HEK293 (cell line): ENCODE measurements at regions not wholly inside any gene's neighbourhood (a gene's known extent, or its start where the extent isn't known, plus 50 kb on each side); places are given as distances from the start of the nearest gene placed in this dataset.

Experiments
- CTCF ChIA-PET: fragments of 350-600 bp; formaldehyde crosslinking; extraction: SDS; loops from one replicate; lab custom pipeline; 2021; ENCODE audit warnings: antibody characterized with exemption; lab: Yijun Ruan, JAX
- POLR2A ChIA-PET: fragments of 300-600 bp; formaldehyde crosslinking; extraction: SDS; loops from one replicate; lab custom pipeline; 2020; ENCODE audit warnings: antibody characterized with exemption, inconsistent platforms; lab: Yijun Ruan, JAX
- H3K27ac ChIP-seq: fragments of 200-500 bp; sonication (Bioruptor generic); 2 replicates; pipeline ENCODE4 v1.5.1; 2014; ENCODE audit warnings: low read depth, low read length, control low read depth, inconsistent platforms; ENCODE audit errors: extremely low read depth
- H3K36me3 ChIP-seq, 2 experiments: fragments of 200-500 bp in 1 of 2; sonication (Bioruptor generic) in 1 of 2; 1 replicate in 1 of 2; 2 replicates in 1 of 2; pipeline ENCODE4 v1.5.1; 2014 to 2017; ENCODE audit warnings: inconsistent platforms in 2 of 2, low read length in 2 of 2; ENCODE audit not compliant: control insufficient read depth in 2 of 2, insufficient read depth in 1 of 2
- H3K4me1 ChIP-seq: fragments of 200-500 bp; sonication (Bioruptor generic); 2 replicates; pipeline ENCODE4 v1.5.1; 2014; ENCODE audit warnings: mild to moderate bottlenecking, low read length, inconsistent platforms; ENCODE audit not compliant: control insufficient read depth, insufficient read depth
- H3K4me3 ChIP-seq: 2 replicates; pipeline ENCODE4 v1.5.1; 2011; ENCODE audit warnings: low read depth, mild to moderate bottlenecking, control low read depth, low read length, moderate library complexity
- H3K9me3 ChIP-seq: fragments of 200-500 bp; sonication (Bioruptor generic); 2 replicates; pipeline ENCODE4 v1.5.1; 2014; ENCODE audit warnings: low read depth, low read length, inconsistent platforms; ENCODE audit not compliant: control insufficient read depth, insufficient read depth
- HIC1 ChIP-seq: fragments of 450-650 bp; formaldehyde crosslinking; IDR thresholded peaks from 2 replicates; pipeline ENCODE4 v1.5.1; 2016; ENCODE audit warnings: missing biosample characterization, missing genetic modification characterization
- OVOL3 ChIP-seq: fragments of 450-650 bp; formaldehyde crosslinking; IDR thresholded peaks from 2 replicates; pipeline ENCODE4 v1.5.1; 2016; ENCODE audit warnings: missing biosample characterization, missing genetic modification characterization
- ZBTB10 ChIP-seq: fragments of 450-650 bp; formaldehyde crosslinking; IDR thresholded peaks from 2 replicates; pipeline ENCODE4 v1.5.1; 2016; ENCODE audit warnings: missing biosample characterization, missing genetic modification characterization
- ZNF335 ChIP-seq: fragments of 450-650 bp; formaldehyde crosslinking; conservative IDR thresholded peaks from 2 replicates; pipeline ENCODE4 v1.5.1; 2016; ENCODE audit warnings: missing biosample characterization, missing genetic modification characterization
- ZNF449 ChIP-seq: fragments of 450-650 bp; formaldehyde crosslinking; IDR thresholded peaks from 2 replicates; pipeline ENCODE4 v1.5.1; 2017; ENCODE audit warnings: missing biosample characterization, mild to moderate bottlenecking, missing genetic modification characterization, moderate library complexity
- ZNF560 ChIP-seq: fragments of 450-650 bp; formaldehyde crosslinking; IDR thresholded peaks from 2 replicates; pipeline ENCODE4 v1.5.1; 2017; ENCODE audit warnings: missing biosample characterization, missing genetic modification characterization, borderline replicate concordance
- ZNF747 ChIP-seq: fragments of 450-650 bp; formaldehyde crosslinking; IDR thresholded peaks from 2 replicates; pipeline ENCODE4 v1.5.1; 2016; ENCODE audit warnings: missing biosample characterization, missing genetic modification characterization
- ZXDB ChIP-seq: fragments of 450-650 bp; formaldehyde crosslinking; IDR thresholded peaks from 2 replicates; pipeline ENCODE4 v1.5.1; 2016; ENCODE audit warnings: missing biosample characterization, missing genetic modification characterization
- TF ChIP-seq, protein P1 (sequence below): fragments of 450-650 bp; formaldehyde crosslinking; IDR thresholded peaks from 2 replicates; pipeline ENCODE4 v1.5.1; 2017; ENCODE audit warnings: missing biosample characterization, missing genetic modification characterization

DNA sequence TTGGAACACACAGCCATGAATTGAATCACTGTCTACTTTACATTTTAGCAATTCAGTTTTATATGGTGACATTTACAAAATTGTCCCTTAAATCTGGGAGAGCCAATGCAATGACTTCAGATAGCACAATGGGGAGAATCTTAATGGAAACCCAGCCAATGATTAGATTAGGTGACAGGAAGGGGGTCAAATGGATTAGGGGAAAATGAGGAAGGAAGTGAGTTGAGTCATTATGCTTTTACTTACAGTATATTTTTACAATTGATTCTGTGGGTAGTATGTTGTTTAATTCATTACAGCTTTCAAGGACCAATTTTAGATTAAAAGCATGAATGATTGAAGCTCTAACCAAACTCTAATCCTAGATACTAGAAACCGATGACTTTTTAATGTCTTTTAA, 229.8 kb downstream of the SOX4 start:
- no peaks in the 10 kb centered on the region for H3K36me3 ChIP-seq
- TF ChIP-seq HIC1 (tag by site-specific recombination), result no peak
- no peak for TF ChIP-seq ZNF560 (tag by site-specific recombination)
- peak; percentile 21; the same call in 1 of the 2 replicates for TF ChIP-seq ZXDB (tag by site-specific recombination)
- TF ChIP-seq, all 188 proteins: peak for 1
- H3K27ac ChIP-seq, result no peak overlapping the region; the same call in 1 of the 2 replicates
- ChIA-PET CTCF (interaction anchor here (1.2 kb wide), 1 partner anchor 10 kb away, joined by 3 read pairs; no protein-coding TSS in a partner anchor), POLR2A (interaction anchor here (5.0 kb wide), 1 partner anchor 230 kb away, joined by 26 read pairs; the partner anchor contains the start of gene SOX4)
- H3K4me3 ChIP-seq, result no peak overlapping the region
- no peaks in the 10 kb centered on the region for H3K9me3 ChIP-seq
- peaks cover 28% of the 10 kb centered on the region for H3K4me1 ChIP-seq

DNA sequence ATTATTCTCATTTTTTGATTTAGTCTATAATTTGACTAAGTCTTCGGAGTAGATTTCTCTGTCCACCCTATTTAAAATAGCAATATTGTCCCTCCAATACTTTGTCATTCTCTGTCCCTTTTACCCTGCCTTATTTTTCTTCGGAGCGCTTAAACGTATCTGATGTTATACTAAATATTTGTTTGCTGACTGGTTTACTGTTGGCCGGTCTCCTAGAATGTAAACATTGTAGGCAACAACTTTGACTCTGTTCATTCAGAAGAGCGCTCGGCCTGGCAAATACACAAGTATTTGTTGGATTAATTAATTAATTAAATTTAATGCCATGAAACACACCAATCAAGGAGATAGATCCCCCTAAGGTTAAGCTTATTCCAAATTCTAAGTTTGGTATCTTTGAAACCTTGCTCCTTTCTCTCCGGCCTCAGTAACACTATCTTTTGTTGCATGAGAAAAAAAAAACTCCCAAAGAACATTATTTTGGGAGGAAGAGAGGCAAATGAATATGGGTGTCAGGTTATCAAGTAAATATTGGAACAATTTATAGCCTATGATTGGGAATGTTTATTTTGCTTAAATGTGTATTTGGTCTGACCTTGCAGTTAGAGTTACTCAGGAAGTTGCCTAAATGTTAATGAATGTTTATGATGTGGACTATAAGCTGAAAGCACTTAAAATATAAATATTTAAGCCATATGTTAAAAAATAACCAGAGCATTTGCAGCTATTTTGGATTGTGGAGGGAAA, 231.1 kb downstream of the SOX4 start:
- ChIA-PET POLR2A (interaction anchor here (0.7 to 5.0 kb wide), 2 partner anchors 122 to 231 kb away, joined by 3 to 26 read pairs; partner anchors contain the start of gene SOX4), CTCF (interaction anchor here (0.6 kb wide), 1 partner anchor 689 kb away, joined by 3 read pairs; no protein-coding TSS in a partner anchor)
- H3K36me3 ChIP-seq, result no peaks in the 10 kb centered on the region
- H3K4me3 ChIP-seq, result no peak overlapping the region
- H3K9me3 ChIP-seq, result no peaks in the 10 kb centered on the region
- no peak for TF ChIP-seq ZBTB10 (tag by site-specific recombination)
- no peak for TF ChIP-seq ZNF747 (tag by site-specific recombination)
- TF ChIP-seq, protein P1, sequence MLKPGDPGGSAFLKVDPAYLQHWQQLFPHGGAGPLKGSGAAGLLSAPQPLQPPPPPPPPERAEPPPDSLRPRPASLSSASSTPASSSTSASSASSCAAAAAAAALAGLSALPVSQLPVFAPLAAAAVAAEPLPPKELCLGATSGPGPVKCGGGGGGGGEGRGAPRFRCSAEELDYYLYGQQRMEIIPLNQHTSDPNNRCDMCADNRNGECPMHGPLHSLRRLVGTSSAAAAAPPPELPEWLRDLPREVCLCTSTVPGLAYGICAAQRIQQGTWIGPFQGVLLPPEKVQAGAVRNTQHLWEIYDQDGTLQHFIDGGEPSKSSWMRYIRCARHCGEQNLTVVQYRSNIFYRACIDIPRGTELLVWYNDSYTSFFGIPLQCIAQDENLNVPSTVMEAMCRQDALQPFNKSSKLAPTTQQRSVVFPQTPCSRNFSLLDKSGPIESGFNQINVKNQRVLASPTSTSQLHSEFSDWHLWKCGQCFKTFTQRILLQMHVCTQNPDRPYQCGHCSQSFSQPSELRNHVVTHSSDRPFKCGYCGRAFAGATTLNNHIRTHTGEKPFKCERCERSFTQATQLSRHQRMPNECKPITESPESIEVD (tag by site-specific recombination), result 0 out of 2 replicates have a peak, but pooled peaks have one; percentile 39
- H3K27ac ChIP-seq, result peak overlapping the region; percentile 32; the same call in 1 of the 2 replicates
- H3K4me1 ChIP-seq, result peaks cover 28% of the 10 kb centered on the region

DNA sequence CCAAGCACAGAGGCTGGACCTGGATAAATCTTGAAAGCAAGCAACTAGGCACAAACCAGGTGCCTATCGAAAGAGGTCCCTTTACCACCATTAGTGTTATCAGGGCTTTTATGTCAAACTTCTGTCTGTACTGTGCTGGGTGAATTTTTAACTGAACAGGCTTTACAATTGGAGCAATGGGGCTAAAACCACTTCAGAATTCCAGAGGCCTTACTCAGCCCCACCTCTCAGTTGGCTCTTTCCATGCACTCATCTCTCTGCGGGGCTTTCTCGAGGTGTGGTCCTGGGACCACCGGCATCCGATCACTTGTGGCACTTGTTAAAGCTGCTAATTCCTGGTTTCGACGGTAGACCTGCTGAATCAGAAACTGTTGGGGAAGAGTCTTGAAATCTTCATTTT, 232.5 kb downstream of the SOX4 start:
- Histone ChIP-seq H3K4me1 (peaks cover 28% of the 10 kb centered on the region), H3K4me3 (no peak overlapping the region), H3K27ac (peak overlapping the region; percentile 47), H3K9me3 (no peaks in the 10 kb centered on the region), H3K36me3 (no peaks in the 10 kb centered on the region)
- CTCF ChIA-PET, result interaction anchor here (0.6 kb wide), 1 partner anchor 196 kb away, joined by 3 read pairs; no protein-coding TSS in a partner anchor
- TF ChIP-seq OVOL3 (no peak), ZNF335 (tag by site-specific recombination) (peak; percentile 23; the same call in 1 of the 2 replicates), ZNF449 (tag by site-specific recombination) (peak; percentile 80; the same call in 1 of the 2 replicates)
- POLR2A ChIA-PET, result interaction anchor here (0.5 to 5.0 kb wide), 3 partner anchors 72 to 232 kb away, joined by 3 to 26 read pairs (median 10); partner anchors contain the start of gene SOX4
